ENCODE measurements at regions not wholly inside any gene's neighbourhood (a gene's known extent, or its start where the extent isn't known, plus 50 kb on each side); places are given as distances from the start of the nearest gene placed in this dataset.

DNA sequence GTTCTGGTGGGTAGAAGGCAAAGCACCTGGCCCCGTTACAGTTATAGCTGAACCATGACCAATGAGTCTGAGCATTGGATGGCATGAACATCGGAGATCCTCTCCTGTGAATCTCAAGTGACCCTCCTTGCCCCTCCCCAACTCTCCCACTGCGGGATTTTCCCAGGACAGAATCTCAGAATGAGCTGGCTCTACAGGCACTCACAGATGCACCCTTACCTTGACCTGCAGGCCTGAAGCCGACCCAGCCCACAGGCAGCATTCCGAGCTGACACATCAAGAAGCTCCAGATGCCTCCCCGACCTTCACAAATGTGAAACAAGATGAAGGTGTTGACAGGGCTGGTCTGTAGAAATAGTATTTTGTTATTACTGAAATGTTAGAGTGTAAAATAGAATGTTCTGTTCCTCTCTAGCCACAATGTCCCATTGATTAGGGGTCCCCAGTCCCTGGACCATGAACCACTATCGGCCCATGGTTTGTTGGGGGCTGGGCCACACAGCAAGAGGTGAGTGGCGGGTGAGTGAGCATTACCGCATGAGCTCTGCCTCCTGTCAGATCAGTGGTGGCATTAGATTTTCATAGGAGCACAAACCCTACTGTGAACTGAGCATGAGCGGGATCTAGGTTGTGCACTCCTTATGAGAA, 263.4 kb downstream of the AUH start:
- DNase-seq (ENCODE audit: low read depth, low spot score): no peak

DNA sequence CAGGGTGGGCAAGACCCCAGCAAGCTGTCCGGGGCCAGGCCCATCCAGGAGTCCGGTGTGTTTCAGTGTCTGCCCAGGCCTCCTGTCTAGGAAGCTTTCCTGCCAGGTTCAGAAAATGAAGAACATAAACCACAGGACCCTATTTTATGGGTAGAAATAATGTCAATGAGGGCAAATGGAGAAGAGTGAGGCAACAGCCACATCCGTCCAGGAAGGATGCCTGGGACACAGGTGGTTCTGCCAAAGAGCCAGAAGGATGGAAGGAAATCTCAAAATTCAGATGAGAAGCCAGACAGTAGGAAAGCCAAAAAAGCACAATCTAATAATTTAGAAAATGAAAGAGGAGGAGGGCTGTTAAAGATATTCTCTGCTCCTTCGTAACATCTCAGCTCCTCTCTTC, 262.3 kb downstream of the AUH start:
- DNase-seq (ENCODE audit: low read depth, low spot score): no peak

DNA sequence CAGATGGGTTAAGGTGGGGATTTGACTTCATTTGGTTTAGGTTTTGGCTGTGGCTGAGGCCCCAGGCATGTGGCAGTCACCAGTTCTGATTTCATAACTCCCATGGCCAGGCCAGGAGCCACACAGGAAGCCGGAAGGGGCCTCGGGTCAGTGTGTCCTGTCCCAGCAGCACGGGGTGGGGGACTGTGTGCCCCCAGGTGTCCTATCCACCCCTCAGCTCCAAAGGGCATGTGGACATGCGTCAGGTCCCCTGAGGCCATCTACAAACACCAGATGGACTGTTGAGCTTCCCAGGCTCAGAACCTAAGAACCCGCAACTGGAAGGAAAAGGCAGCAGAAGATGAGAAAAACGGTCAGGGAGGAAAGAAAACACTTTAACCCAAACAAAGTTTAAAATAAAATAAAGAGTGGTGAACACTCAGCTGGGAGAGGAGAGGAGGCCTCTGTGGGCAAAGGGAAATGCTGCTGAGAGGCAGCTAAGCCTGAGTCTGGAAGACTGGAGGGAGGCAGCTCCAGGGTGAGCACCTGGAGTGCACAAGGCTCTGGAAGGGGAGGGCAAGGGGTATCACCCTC, 260.8 kb downstream of the AUH start:
- no peak for DNase-seq (ENCODE audit: low read depth, low spot score)

DNA sequence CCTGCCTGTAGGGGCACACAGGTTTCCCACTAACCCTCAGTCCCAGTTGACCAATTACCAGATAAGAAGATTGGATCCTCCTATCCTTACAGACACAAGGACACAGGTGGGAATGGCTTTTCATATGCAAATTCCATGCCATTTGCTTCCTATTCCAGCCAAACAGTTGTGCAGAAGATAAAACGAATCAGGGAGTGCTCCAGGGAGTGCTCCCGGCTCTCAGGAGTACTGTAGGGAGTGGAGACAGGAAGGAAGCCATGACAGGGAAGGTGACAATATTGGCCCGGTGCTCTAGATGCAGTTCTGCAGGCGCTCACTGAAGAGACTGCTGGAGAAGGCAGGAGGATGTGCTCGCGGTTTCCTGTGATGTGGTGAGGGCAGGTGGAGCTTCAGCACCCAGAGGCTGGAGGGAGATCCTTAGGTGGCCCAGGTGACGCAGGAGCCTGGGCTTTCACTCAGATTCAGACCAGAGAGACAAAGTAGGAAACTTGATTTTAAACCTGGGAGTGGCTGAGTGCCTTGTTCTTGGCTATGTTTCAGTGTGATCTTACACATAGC, 260.0 kb downstream of the AUH start:
- no peak for DNase-seq (ENCODE audit: low read depth, low spot score)

DNA sequence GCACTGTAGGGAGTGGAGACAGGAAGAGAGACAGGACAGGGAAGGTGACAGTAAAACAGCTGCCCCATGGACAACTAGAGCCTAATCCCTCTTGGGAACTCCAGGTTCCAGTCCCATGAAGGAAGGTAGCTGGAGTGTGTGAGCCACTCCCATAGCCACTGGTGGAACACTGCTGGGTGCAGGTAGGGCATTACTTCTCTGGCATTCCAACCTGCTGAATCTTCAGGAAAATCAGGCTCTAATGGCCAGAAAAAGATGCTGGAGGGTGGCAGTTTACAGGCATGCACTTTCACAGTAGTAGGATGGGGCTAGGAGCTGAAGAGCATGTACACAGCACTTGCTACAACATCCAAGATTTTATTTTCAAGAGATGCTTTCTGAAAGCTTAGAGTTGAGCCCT, 259.4 kb downstream of the AUH start:
- DNase-seq (ENCODE audit: low read depth, low spot score): no peak

DNA sequence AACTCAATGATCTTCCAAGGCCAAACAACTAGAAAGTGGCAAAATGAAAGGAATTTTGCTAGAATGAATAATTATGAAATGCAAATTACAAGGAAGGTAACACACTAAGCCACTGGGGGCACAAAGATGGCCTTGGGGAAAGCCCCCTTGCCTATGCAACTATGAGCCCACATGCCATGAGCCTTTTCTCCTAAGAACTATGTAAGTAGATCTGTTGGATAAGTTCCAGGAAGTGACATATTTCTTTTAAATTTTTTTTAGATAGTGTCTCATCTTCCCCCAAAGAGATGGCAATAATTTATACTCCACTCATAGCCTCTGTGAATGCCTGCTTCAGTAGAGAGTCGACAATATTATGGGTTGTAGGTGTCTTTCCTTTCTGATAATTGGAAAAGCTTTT, 257.8 kb downstream of the AUH start:
- DNase-seq (ENCODE audit: low read depth, low spot score): no peak

DNA sequence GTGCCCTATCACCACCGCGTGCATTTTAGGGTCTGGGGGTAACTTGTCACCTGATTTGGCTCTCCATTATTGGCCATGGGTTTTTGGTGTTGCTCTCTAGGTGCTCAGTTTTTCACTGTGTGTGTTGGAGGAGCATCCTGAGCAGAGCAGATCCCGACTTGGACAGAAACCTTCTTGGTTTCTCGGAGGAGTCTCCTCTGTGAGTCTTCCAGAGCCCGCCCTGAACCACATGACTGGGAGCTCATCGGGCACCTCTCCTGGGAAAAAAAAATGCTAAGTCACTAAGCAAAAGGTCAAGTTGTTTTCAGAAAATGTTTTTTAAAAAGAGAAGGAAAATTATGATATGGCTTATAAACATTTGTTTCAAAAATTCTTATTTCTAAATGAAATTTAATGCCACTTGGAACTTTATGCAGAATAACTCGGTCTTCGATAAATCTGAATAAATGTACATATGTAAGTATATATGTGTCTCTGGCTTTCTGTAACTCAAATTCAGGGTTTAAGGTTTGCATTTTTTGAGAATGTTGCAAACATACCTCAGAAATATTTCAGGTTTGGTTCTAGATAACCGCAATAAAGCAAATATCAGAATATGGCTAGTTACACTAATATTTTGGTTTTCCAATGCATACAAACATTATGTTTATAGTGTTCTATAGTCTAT, 255.2 kb downstream of the AUH start:
- no peak for DNase-seq (ENCODE audit: low read depth, low spot score)

DNA sequence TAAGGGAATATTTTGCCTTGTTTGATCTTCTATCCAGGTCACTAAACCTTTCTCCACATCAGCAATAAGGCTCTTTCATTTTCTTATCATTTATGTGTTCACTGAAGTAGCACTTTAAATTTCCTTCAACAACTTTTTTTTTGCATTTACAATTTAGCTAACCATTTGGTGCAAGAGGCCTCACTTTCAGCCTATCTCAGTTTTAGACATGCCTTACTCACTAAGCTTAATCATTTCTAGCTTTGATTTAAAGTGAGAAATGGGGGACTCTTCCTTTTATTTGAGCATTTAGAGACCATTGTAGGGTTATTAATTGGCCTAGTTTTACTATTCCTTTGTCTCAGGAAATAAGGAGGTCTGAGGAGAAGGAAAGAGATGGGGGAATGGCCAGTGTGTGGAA, 250.5 kb downstream of the AUH start:
- no peak for DNase-seq (ENCODE audit: low read depth, low spot score)

DNA sequence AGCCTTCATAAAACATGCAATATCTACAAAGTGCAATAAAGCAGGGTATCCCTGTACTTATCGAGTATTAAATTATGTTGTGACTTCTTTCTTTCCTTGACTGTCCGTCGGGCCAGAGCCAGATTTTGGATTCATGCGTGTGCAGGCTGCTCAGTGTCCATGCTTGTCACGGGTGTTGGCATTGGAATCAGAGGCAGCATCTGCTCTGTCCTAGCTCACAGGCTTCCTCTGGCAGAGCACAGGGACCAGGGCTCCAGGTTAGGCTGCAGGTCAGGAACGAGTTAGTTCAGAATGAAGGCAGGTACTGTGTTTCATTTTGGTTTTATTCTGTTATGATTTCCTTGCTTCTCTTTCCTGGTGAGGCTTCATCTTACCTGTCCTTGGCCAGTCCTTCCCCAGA, 249.8 kb downstream of the AUH start:
- DNase-seq (ENCODE audit: low read depth, low spot score): no peak

DNA sequence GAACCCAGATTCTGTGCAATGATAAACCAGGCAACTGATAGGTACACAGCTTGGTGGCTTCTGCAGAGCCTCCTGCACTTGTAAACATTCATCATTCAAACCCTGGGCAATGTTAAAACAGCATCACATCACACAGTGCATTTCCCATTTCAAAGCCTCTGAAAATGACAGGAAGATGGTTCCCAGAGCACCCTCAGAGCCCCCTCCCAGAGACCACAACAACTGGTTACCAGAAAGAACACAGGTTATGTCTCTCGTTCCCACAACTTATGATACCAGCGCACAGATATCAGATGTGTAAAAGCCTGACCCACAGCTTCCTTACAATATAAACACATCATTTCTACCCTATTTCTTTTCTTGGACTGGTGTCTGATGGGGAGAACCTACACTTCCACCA, 248.7 kb downstream of the AUH start:
- no peak for DNase-seq (ENCODE audit: low read depth, low spot score)

DNA sequence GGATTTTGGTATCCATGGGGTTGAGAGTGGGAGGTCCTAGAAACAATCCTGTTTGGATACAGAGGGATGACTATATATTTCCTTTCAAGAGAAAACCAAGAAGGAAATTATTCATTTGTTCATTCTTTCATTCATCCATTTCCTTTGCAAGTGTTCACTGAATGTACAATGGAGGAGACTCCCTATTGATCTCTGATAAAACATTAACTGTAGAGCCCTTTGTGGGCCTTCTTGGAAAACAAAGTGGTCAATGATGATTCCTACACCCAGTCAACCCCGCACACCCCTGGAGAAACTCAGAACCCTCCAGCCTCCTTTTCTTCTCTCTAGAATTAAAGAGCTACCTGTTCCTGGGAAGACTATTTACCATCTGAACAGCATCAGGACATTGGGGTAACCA, 247.3 kb downstream of the AUH start:
- no peak for DNase-seq (ENCODE audit: low read depth, low spot score)

DNA sequence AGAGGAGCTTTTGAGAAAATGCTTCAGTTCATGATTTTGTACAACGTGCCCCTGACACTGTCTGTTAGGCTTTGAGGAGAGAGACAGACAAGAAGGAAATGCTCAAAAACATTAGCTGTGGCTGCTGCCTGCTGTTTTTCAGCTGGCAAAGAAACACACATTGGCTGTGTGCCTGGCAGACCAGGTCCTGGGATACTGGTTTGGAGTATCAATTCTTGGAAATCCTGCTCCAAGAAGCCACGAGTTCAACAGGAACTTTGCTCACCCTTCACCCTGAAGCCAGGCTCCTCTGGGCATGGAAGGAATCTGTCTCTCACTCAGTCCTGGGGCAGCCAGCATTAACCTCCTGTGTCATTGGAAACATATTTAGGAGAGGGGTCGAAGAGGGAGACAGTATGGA, 245.5 kb downstream of the AUH start:
- DNase-seq (ENCODE audit: low read depth, low spot score): no peak

DNA sequence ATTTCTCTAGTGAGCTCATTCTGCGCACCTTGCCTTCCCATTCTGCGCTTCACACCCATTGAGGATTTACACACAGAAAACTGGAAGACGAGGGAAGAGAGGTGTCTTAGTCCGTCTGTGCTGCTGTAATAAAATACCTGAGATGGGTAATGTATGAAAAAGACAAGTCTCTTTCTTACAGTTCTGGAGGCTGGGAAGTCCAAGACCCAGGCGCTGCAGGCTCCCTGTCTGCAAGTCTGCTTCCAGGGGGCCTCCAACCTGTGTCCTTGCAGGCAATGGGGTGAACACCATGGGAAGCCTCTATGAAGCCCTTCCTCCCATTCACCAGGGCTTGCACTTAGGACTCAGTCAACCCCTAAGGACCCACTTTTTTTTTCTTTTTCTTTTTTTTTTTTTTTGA, 245.0 kb downstream of the AUH start:
- no peak for DNase-seq (ENCODE audit: low read depth, low spot score)

DNA sequence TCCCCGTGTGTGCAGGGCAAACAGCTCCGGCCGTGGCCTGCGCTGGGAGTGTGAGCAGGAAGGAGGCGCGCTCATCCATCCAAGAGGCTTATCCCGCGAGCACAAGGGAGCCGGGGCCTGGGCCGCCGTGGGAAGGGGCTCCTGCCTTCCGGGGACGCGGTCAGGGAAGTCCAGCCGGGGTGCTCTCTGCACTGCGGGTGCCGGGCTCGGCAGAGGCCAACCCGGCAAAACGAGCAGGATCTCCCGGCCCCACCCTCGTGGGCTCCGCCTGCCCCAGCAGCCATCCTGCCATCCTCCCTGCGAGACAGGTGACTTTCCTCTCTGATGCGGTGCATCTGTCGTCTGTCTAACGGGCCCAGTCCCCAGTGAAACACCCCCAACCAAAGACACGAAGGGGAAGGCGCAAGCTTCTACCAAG, 244.2 kb downstream of the AUH start:
- no peak for DNase-seq (ENCODE audit: low read depth, low spot score)

DNA sequence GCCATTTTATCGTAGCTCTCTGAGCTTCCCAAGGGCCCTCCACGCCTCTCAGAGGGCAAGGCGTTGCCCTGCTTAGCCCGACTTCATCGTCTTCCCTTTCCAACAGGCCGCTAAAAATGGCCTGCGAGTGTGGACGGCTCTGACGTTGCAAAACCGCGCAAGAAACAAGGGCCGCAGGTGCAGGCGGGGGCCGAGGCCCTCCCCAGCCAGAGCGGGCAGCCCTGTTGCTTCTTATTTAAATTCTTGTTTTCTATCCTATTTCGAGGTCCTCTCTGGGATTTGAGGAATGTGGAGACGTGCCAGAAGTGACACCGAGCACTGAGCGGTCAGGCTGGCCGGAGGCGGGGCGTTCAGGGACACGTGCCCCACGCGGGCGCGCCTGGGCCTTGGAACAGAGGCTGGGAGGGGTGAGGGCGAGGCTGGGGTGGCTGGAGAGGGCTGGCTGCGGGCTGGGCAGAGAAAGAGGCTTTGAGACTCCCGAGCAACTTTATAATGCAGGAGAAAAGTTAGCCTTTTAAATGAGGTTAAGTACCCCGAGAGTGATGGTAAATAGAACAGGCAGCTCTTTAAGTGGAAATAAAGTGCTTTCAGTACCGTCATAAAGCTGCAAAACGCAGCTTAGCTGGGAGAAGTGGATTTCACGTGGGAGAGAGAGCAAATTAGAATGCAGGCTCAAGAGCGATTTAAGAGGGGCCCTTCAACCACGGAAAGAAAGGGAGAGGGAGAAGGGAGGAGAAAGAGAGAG, 243.6 kb downstream of the AUH start:
- DNase-seq (ENCODE audit: low read depth, low spot score): no peak

DNA sequence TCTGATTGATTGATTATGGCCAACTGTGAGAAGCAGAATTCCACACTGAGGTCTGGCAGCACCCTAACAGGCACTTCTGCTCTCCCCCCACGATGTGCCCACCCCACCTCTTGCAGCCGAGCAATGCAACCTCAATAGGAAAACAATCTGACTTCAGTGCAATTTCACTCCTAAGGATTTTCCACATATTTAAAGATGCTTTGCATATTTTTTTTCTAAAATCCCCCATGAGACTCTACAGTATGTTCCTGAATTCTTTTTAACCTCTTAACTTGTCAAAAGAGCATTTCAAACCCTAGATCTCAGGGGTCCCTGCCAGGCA, 243.1 kb downstream of the AUH start:
- no peak for DNase-seq (ENCODE audit: low read depth, low spot score)

DNA sequence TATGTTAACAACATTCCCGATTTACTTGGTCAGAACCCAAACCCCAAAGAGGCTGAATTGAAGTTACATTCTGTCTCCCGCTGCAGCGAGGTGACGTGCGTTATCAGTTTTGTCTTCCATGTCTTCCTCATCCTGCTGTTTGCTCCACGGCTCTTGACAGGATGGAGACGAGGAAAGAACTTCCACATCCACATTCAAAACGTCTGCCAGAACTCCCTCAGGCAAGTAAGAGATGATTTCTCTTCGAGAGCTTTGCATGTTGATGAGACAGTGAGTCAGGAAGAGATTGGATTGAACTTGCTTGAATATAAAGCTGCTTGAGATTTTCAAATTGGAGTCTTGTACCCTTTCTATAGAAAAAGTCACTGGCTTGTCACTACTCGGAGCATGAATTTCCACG, 242.6 kb downstream of the AUH start:
- no peak for DNase-seq (ENCODE audit: low read depth, low spot score)

DNA sequence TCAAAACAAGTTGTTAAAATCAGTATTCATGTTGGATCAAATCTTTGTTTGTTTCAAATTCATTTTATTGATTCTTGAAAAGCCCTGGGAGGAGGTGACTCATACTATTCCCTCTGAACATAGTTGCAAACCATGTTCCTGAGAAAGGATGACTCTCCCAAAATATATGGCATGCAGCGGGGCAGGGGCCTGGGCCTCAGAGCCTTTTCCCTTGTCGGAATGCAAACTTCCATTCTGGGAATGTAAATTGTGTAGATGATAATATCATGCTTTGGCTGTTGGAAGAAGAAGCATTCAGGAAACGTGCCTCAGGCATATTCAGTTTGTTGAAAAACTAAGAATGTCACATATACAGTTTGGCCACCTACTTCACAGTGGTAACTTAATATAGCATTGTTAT, 242.0 kb downstream of the AUH start:
- no peak for DNase-seq (ENCODE audit: low read depth, low spot score)

DNA sequence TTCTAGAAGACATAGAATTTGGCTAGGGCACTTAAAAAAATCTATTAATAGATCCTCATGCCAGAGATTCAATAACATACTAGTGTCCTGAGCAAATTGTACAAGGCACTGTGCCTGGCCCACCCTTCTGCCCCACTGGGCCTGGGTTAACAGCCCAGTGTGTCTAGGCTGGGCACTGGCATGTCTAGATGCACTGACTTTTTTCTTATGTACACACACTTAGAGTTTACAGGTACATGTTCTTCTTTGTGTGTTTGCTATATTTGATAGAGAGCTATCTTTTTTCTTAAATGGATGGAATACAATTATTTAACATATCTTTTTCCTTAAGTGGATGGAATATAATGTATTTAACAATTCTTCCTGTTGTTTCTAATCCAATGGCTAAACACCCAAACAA, 241.5 kb downstream of the AUH start:
- DNase-seq (ENCODE audit: low read depth, low spot score): no peak

DNA sequence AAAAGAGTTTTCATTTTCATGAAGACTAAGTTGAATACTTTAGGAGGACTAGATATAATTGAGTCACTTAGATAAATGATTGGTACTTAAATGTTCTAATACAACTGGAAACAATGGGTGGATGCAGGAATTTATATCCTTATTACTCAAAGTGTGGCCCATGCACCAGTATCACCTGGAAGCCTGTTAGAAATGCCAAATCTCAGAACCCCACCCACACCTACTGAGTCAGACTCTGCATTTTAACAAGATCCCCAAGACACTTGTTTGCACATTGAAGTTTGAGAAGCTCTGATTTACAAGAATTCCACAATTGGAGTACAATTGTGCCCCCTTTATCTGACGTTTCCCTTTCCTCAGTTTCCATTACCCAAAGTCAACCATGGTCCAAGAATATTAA, 239.0 kb downstream of the AUH start:
- no peak for DNase-seq (ENCODE audit: low read depth, low spot score)

DNA sequence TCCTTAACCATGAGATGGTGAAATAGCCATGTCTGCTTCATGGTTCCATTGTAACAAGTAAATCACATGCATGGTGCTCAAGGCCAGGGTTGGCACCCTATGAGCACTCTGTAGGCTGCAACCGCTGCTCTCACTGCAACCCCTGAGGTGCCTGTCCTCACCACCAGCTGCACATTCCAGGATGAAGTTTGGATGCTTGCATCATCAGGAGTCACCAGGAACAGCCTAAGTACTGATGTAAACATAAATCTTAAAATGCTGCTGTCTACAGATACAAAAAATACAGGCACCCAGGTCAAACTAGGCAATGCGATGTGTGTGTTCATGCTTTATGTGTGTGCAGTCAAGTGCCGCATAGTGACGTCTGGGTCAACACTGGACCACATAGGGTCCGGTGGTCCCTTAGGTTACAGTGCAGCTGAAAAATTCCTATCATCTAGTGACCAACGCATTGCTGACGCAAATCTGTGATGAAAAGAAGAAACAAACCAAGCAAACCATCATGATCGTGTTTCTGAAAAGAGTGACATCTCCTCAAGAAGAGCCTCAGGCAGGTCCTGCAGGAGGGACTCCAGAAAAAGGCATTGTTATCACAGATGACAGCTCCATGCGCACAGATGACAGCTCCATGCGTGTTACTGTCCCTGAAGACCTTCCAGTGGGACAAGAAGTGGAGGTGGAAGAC, 234.8 kb downstream of the AUH start:
- DNase-seq (ENCODE audit: low read depth, low spot score): no peak

DNA sequence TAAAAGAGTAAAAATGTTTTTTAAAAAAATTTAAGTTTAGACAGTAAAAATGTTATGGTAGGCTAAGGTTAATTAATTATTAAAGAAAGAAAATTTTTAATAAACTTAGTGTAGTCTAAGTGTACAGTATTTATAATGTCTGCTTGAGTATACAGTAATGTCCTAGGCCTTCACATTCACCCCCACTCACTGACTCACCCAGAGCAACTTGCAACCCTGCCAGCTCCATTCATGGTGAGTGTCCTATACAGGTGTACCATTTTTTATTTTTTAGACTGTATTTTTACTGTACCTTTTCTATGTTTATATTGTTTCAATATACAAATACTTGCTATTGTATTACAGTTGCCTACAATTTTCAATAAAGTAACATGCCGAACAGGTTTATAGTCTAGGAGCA, 234.1 kb downstream of the AUH start:
- DNase-seq (ENCODE audit: low read depth, low spot score): no peak

All from pulmonary artery endothelial cell (primary cell).